ENCODE measurements at regions not wholly inside any gene's neighbourhood (a gene's known extent, or its start where the extent isn't known, plus 50 kb on each side); places are given as distances from the start of the nearest gene placed in this dataset.

DNA sequence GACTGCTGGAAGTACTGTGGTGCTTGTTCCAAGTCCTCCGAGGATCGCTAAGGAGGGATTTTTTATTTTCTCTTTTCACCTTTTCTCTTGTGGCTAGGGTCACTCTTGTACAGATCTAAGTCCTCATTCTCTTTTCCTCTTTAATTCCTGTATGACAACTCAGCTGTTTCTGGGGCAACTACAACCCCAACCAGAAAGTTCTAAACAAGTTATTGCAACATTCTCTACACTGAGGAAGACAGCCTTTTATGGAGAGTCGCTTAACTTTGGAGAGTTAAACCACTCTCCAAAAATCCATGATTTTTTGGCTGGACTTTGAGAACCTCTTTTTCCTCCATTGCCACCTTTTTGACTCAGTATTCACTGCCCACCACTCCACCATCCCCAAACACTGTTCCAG lies 74.0 kb upstream of the SESTD1 start:
- TF ChIP-seq ZNF561 (CRISPR knock-in tag; conservative IDR thresholded peaks at IDR 0.05) (no peak), MCM3 (IDR thresholded peaks at IDR 0.05) (no peak), TEAD1 (CRISPR knock-in tag; IDR thresholded peaks at IDR 0.05) (no peak), CCAR2 (IDR thresholded peaks at IDR 0.05; ENCODE audit: low read depth, low read length) (no peak), IFI16 (CRISPR knock-in tag; IDR thresholded peaks at IDR 0.05) (no peak), HDGF (IDR thresholded peaks at IDR 0.05) (no peak)

All from K562 (cell line).